HepG2 (cell line): ENCODE measurements at regions not wholly inside any gene's neighbourhood (a gene's known extent, or its start where the extent isn't known, plus 50 kb on each side); places are given as distances from the start of the nearest gene placed in this dataset.

Experiments
- ATAC-seq: fragments of 200-7000 bp; cut with Tn5 transposase; 3 replicates; pipeline ENCODE4 v1.9.1; 2020; ENCODE audit warnings: mild to moderate bottlenecking, moderate library complexity
- BruUV-seq: library from RNA; stranded (reverse); fragments of 400-500 nt; replicated peaks from 2 replicates; lab custom pipeline; 2021; lab: Mats Ljungman, UMichigan
- CTCF ChIA-PET: fragments of 300-600 bp; formaldehyde crosslinking; extraction: SDS; loops from one replicate; lab custom pipeline; 2021; ENCODE audit warnings: low total read pairs, inconsistent platforms, low intra/inter-chr PET ratio; lab: Yijun Ruan, JAX
- POLR2A ChIA-PET: fragments of 350-600 bp; sonication (Branson Sonifier 250); formaldehyde crosslinking; loops from one replicate; lab custom pipeline; 2020; ENCODE audit warnings: antibody characterized with exemption, inconsistent platforms; lab: Yijun Ruan, JAX
- DNase-seq: peaks from one replicate; pipeline ENCODE4 v3.0.0-alpha.2; 2015; ENCODE audit warnings: low spot score
- FAIRE-seq: peaks from 3 replicates; lab custom pipeline; 2011; peaks lifted over from hg19 to GRCh38; lab: Jason Lieb, UNC
- H2AFZ ChIP-seq: one replicate; pipeline ENCODE4 v1.6.1; 2011; ENCODE audit warnings: low read length, inconsistent platforms
- H3K27ac ChIP-seq: fragments of 300-600 bp; 3 replicates; pipeline ENCODE4 v1.8.0; 2011; ENCODE audit warnings: mixed run types, mild to moderate bottlenecking, mixed read lengths, low read length, inconsistent platforms; ENCODE audit not compliant: insufficient read depth; ENCODE audit errors: extremely low read length
- H3K27me3 ChIP-seq, 2 experiments: fragments of 200-600 bp in 1 of 2; 2 replicates in 1 of 2; 3 replicates in 1 of 2; pipeline versions ENCODE4 v1.6.0 to v1.8.0; 2011; ENCODE audit warnings: low read length in 2 of 2, mild to moderate bottlenecking in 2 of 2, moderate library complexity in 2 of 2, inconsistent platforms in 1 of 2; ENCODE audit not compliant: insufficient read depth in 2 of 2, control insufficient read depth in 1 of 2
- H3K36me3 ChIP-seq, 2 experiments: fragments of 200-600 bp in 1 of 2; replicated peaks in 1 of 2; 2 replicates in 1 of 2; 3 replicates in 1 of 2; pipeline versions ENCODE4 v1.5.1 to v1.8.0; 2011; ENCODE audit warnings: low read length in 2 of 2, inconsistent platforms in 1 of 2; ENCODE audit not compliant: insufficient read depth in 2 of 2, control insufficient read depth in 1 of 2
- H3K4me1 ChIP-seq: 2 replicates; pipeline ENCODE4 v1.5.1; 2012; ENCODE audit warnings: low read length, inconsistent platforms; ENCODE audit not compliant: insufficient read depth
- H3K4me2 ChIP-seq: 2 replicates; pipeline ENCODE4 v1.6.0; 2011; ENCODE audit warnings: low read depth, low read length, inconsistent platforms
- H3K4me3 ChIP-seq, 3 experiments: fragments of 200-600 bp in 1 of 3; sonication (generic), shearing (Covaris generic) in 1 of 3; replicated peaks in 1 of 3; 2 replicates each; pipeline ENCODE4 v1.5.1; 2011 to 2016; ENCODE audit warnings: low read length in 3 of 3, inconsistent platforms in 2 of 3, low read depth in 2 of 3, mild to moderate bottlenecking in 2 of 3, control low read depth in 1 of 3, mixed read lengths in 1 of 3; ENCODE audit not compliant: insufficient read depth in 1 of 3
- H3K79me2 ChIP-seq: one replicate; pipeline ENCODE4 v1.6.1; 2011; ENCODE audit warnings: low read length, inconsistent platforms; ENCODE audit not compliant: insufficient read depth
- H3K9ac ChIP-seq: 2 replicates; pipeline ENCODE4 v1.6.0; 2011; ENCODE audit warnings: mild to moderate bottlenecking, low read depth, low read length, inconsistent platforms; ENCODE audit not compliant: insufficient read depth
- H3K9me3 ChIP-seq: 2 replicates; pipeline ENCODE4 v1.5.1; 2012; ENCODE audit warnings: mild to moderate bottlenecking, low read length
- H4K20me1 ChIP-seq: 2 replicates; pipeline ENCODE4 v1.6.0; 2011; ENCODE audit warnings: inconsistent platforms, mild to moderate bottlenecking, low read length, moderate library complexity; ENCODE audit not compliant: insufficient read depth
- BHLHE40 ChIP-seq: IDR thresholded peaks from 2 replicates; pipeline ENCODE4 v1.6.1; 2011; ENCODE audit warnings: low read length, improper control_type of control experiment
- CCAR2 ChIP-seq: fragments of 200-400 bp; formaldehyde crosslinking; optimal IDR thresholded peaks from 2 replicates; pipeline ENCODE3; 2018; ENCODE audit warnings: low read depth, mild to moderate bottlenecking, low read length, moderate library complexity
- DNMT1 ChIP-seq: sonication (generic); formaldehyde crosslinking; IDR thresholded peaks from 2 replicates; pipeline ENCODE4 v1.5.1; 2020; ENCODE audit warnings: mild to moderate bottlenecking, missing genetic modification reagents
- ELF4 ChIP-seq: sonication (generic); formaldehyde crosslinking; IDR thresholded peaks from 2 replicates; pipeline ENCODE4 v1.5.0; 2020; ENCODE audit warnings: missing genetic modification reagents, mild to moderate bottlenecking, moderate library complexity, borderline replicate concordance
- FOSL2 ChIP-seq: sonication (generic); formaldehyde crosslinking; IDR thresholded peaks from 2 replicates; pipeline ENCODE4 v1.4.0; 2020; ENCODE audit warnings: missing genetic modification reagents
- GABPA ChIP-seq, 2 experiments: IDR thresholded peaks; 2 replicates each; pipeline ENCODE4 v1.6.1; 2011 to 2016; ENCODE audit warnings: low read depth in 2 of 2, low read length in 1 of 2, missing biosample characterization in 1 of 2, missing genetic modification characterization in 1 of 2
- IKZF5 ChIP-seq: IDR thresholded peaks from 2 replicates; pipeline ENCODE4 v1.6.1; 2018; ENCODE audit warnings: missing genetic modification reagents, mild to moderate bottlenecking, missing compliant biosample characterization
- KAT8 ChIP-seq: IDR thresholded peaks from 2 replicates; pipeline ENCODE4 v1.6.1; 2016; ENCODE audit warnings: missing genetic modification reagents, missing compliant biosample characterization
- MYC ChIP-seq: sonication (generic); formaldehyde crosslinking; IDR thresholded peaks from 2 replicates; pipeline ENCODE4 v1.9.0; 2021; ENCODE audit warnings: missing genetic modification reagents, borderline replicate concordance
- PPARG ChIP-seq: conservative IDR thresholded peaks from 2 replicates; pipeline ENCODE4 v1.6.1; 2016; ENCODE audit warnings: missing biosample characterization, missing genetic modification reagents
- SOX5 ChIP-seq: IDR thresholded peaks from 2 replicates; pipeline ENCODE4 v1.6.1; 2016; ENCODE audit warnings: borderline replicate concordance
- SP1 ChIP-seq, 2 experiments: fragments of 450-650 bp in 1 of 2; sonication (generic) in 1 of 2; formaldehyde crosslinking in 1 of 2; IDR thresholded peaks; 2 replicates each; pipeline versions ENCODE4 v1.4.0 to v1.6.1; 2016 to 2020; ENCODE audit warnings: missing genetic modification reagents in 1 of 2
- TP53 ChIP-seq: sonication (generic); formaldehyde crosslinking; conservative IDR thresholded peaks from 2 replicates; pipeline ENCODE4 v1.4.0; 2020; ENCODE audit warnings: missing genetic modification reagents
- XBP1 ChIP-seq: sonication (generic); formaldehyde crosslinking; IDR thresholded peaks from 2 replicates; pipeline ENCODE4 v1.5.0; 2020; ENCODE audit warnings: missing genetic modification reagents
- ZBTB1 ChIP-seq: sonication (generic); formaldehyde crosslinking; IDR thresholded peaks from 2 replicates; pipeline ENCODE4 v1.4.0; 2020; ENCODE audit warnings: missing genetic modification reagents, borderline replicate concordance
- ZBTB2 ChIP-seq: sonication (generic); formaldehyde crosslinking; IDR thresholded peaks from 2 replicates; pipeline ENCODE4 v1.8.0; 2022; ENCODE audit warnings: low read depth, missing genetic modification reagents
- ZC3H13 ChIP-seq: sonication (generic); formaldehyde crosslinking; IDR thresholded peaks from 2 replicates; pipeline ENCODE4 v1.8.1; 2023; ENCODE audit warnings: mild to moderate bottlenecking, missing genetic modification reagents, moderate library complexity
- ZNF512 ChIP-seq: sonication (generic); formaldehyde crosslinking; IDR thresholded peaks from 2 replicates; pipeline ENCODE4 v1.4.0; 2020; ENCODE audit warnings: mild to moderate bottlenecking, missing genetic modification reagents
- ZNF569 ChIP-seq: sonication (generic); formaldehyde crosslinking; IDR thresholded peaks from 2 replicates; pipeline ENCODE4 v1.5.0; 2020; ENCODE audit warnings: mild to moderate bottlenecking, missing genetic modification reagents, moderate library complexity, borderline replicate concordance
- WGBS: methylation state at CpG from one replicate; pipeline ENCODE4 v1.1.6; 2017; ENCODE audit warnings: low lambda C conversion rate; 5-methylcytosine and 5-hydroxymethylcytosine counted together
- in situ Hi-C: cut with HindIII; loops from 2 replicates; pipeline ENCODE4 v1.10.0; 2017; ENCODE audit warnings: low pct_unique_long_range_greater_than_20kb; ENCODE audit not compliant: extremely low pct_ligation_motif_present
- intact Hi-C: fragments of 100-400 bp; cut with micrococcal nuclease; formaldehyde crosslinking; loops from one replicate; pipeline ENCODE4 v1.10.0; 2022; ENCODE audit not compliant: unreplicated experiment

GRCh38 chrX:20980426-20980825 lies 393.8 kb upstream of the CNKSR2 start:
- no peak for TF ChIP-seq ZBTB1 (CRISPR knock-in tag)
- TF ChIP-seq DNMT1 (CRISPR knock-in tag): no peak
- no peak for TF ChIP-seq KAT8 (CRISPR knock-in tag)
- TF ChIP-seq ELF4 (CRISPR knock-in tag): no peak
- TF ChIP-seq ZNF512 (CRISPR knock-in tag): no peak
- no peak for TF ChIP-seq ZNF569
- no peak for TF ChIP-seq MYC (CRISPR knock-in tag)
- no peak for TF ChIP-seq FOSL2 (CRISPR knock-in tag)
- no peak for TF ChIP-seq TP53 (CRISPR knock-in tag)
- TF ChIP-seq ZBTB2 (CRISPR knock-in tag): no peak
- no peak for TF ChIP-seq BHLHE40
- TF ChIP-seq SP1 (IDR thresholded peaks at IDR 0.05): no peak
- no peak for TF ChIP-seq SP1 (CRISPR knock-in tag; IDR thresholded peaks at IDR 0.05)
- no peak for TF ChIP-seq SOX5 (CRISPR knock-in tag)
- no peak for TF ChIP-seq XBP1 (CRISPR knock-in tag)
- no peak for TF ChIP-seq GABPA (IDR thresholded peaks at IDR 0.05; ENCODE audit: low read depth, low read length)
- no peak for TF ChIP-seq GABPA (CRISPR knock-in tag; IDR thresholded peaks at IDR 0.05; ENCODE audit: low read depth)
- no peak for TF ChIP-seq ZC3H13 (CRISPR knock-in tag)
- no peak for TF ChIP-seq CCAR2
- no peak for TF ChIP-seq PPARG (CRISPR knock-in tag)
- TF ChIP-seq IKZF5 (CRISPR knock-in tag): no peak
- no peak for ATAC-seq
- H3K4me2 ChIP-seq: no peak overlapping the region
- BruUV-seq: no TSS peak
- no peak overlapping the region for H3K4me3 ChIP-seq
- H3K36me3 ChIP-seq: no peaks in the 10 kb centered on the region
- H3K79me2 ChIP-seq: no peaks in the 10 kb centered on the region
- H3K4me1 ChIP-seq: no peaks in the 10 kb centered on the region
- DNase-seq: no peak
- H3K9me3 ChIP-seq: no peaks in the 10 kb centered on the region
- no peaks in the 10 kb centered on the region for H4K20me1 ChIP-seq
- 4% methylated on average over 1 of the region's 1 CpG for WGBS
- CTCF ChIA-PET: no interaction called here
- FAIRE-seq: no peak
- no peaks in the 10 kb centered on the region for H3K27me3 ChIP-seq
- POLR2A ChIA-PET: no interaction called here
- intact Hi-C loops: no loop called here
- no peak overlapping the region for H2AFZ ChIP-seq
- H3K9ac ChIP-seq: no peak overlapping the region
- H3K27ac ChIP-seq: no peak overlapping the region
- in situ Hi-C loops: no loop called here
